GM12892 (cell line): ENCODE measurements at regions not wholly inside any gene's neighbourhood (a gene's known extent, or its start where the extent isn't known, plus 50 kb on each side); places are given as distances from the start of the nearest gene placed in this dataset.

Source experiments
- POLR2A ChIP-seq: IDR thresholded peaks from 2 replicates; pipeline ENCODE4 v1.6.1; 2011; ENCODE audit warnings: low read depth, low read length, control low read depth
- POLR2AphosphoS5 ChIP-seq: IDR thresholded peaks from 2 replicates; pipeline ENCODE4 v1.6.1; 2011; ENCODE audit warnings: low read depth, low read length, control low read depth
- TAF1 ChIP-seq: IDR thresholded peaks from 2 replicates; pipeline ENCODE4 v1.6.1; 2011; ENCODE audit warnings: low read depth, mild to moderate bottlenecking, control low read depth, low read length, borderline replicate concordance

- TF ChIP-seq TAF1: no peak
- TF ChIP-seq POLR2AphosphoS5: no peak
- no peak for TF ChIP-seq POLR2A
Observed at GRCh38 chr6:9173229-9173628, 737.9 kb upstream of the SLC35B3 start.
